ENCODE measurements at regions not wholly inside any gene's neighbourhood (a gene's known extent, or its start where the extent isn't known, plus 50 kb on each side); places are given as distances from the start of the nearest gene placed in this dataset.
A peak's percentile ranks its signal among the peaks of the same experiment; 100 is the strongest.

DNA sequence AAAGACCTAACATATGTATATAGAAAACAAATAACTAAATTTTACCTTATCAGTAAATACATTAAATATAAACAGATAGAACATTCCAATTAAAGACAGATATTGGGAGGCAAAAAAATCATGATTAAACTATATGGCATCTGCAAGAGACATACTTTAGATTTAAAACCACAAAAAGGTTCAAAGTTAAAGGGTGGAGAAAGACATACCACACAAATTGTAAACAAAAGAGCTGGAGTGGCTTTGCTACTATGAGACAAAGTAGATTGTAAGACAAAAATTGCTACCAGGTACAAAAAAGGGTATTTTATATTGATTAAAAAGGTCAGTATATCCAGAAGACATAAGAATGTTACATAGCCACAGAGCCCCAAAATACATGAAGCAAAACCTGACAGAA lies 200.2 kb downstream of the KCNRG start:
- Histone ChIP-seq H3K4me1 (no peaks in the 10 kb centered on the region), H3K9ac (ENCODE audit: low read depth in 2 of 2, low read length in 2 of 2) (no peak overlapping the region), H3K9me3 (no peaks in the 10 kb centered on the region), H3K27me3 (no peaks in the 10 kb centered on the region), H3K4me3 (no peak overlapping the region), H3K27ac (no peak overlapping the region), H3K36me3 (no peaks in the 10 kb centered on the region)
- DNase-seq, result no peak
- intact Hi-C loops (cut with DNase I), result no loop called here
- TF ChIP-seq, protein P1, sequence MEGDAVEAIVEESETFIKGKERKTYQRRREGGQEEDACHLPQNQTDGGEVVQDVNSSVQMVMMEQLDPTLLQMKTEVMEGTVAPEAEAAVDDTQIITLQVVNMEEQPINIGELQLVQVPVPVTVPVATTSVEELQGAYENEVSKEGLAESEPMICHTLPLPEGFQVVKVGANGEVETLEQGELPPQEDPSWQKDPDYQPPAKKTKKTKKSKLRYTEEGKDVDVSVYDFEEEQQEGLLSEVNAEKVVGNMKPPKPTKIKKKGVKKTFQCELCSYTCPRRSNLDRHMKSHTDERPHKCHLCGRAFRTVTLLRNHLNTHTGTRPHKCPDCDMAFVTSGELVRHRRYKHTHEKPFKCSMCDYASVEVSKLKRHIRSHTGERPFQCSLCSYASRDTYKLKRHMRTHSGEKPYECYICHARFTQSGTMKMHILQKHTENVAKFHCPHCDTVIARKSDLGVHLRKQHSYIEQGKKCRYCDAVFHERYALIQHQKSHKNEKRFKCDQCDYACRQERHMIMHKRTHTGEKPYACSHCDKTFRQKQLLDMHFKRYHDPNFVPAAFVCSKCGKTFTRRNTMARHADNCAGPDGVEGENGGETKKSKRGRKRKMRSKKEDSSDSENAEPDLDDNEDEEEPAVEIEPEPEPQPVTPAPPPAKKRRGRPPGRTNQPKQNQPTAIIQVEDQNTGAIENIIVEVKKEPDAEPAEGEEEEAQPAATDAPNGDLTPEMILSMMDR (IDR thresholded peaks at IDR 0.05), result no peak

DNA sequence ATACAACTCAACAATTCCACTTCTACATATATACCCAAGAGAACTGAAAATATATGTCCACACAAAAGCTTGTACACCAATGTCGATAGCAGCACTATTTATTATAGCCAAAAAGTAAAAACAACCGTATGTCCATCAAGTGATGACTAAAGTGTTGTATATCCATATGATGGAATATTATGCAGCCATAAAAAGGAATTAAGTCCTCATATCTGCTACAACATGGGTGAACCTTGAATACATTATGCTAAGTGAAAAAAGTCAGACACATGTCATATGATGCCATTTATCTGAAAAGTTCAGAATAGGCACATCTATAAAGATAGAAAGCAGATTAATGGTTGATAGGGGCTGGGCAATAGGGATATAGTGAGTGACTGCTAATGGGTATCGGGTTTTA lies 204.5 kb downstream of the KCNRG start:
- intact Hi-C loops (cut with DNase I), result no loop called here
- no peak overlapping the region for H3K4me3 ChIP-seq
- no peaks in the 10 kb centered on the region for H3K27me3 ChIP-seq
- no peaks in the 10 kb centered on the region for H3K9me3 ChIP-seq
- no peak overlapping the region for H3K9ac ChIP-seq (ENCODE audit: low read depth in 2 of 2, low read length in 2 of 2)
- DNase-seq, result no peak
- H3K27ac ChIP-seq, result no peak overlapping the region
- TF ChIP-seq, protein P1 (IDR thresholded peaks at IDR 0.05), result no peak
- no peaks in the 10 kb centered on the region for H3K4me1 ChIP-seq
- H3K36me3 ChIP-seq, result no peaks in the 10 kb centered on the region

DNA sequence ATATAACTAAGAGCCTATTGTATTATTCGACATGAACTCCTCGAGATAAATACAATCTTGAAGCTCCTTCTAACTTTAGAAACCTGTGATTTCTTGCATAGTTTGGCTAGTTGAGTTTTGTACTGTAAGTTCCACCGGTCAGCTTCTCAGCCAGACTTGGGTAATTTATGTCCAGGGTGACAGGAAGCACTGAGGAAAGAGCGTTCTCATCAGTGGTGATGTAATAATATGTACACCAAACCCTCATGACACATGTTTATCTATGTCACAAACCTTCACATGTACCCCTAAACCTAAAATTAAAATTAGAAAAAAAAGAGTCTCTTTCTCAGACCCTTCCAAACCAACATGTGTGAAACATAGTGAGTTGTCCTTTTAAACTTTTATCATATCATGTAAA lies 205.7 kb downstream of the KCNRG start:
- Histone ChIP-seq H3K4me1 (no peaks in the 10 kb centered on the region), H3K9ac (ENCODE audit: low read depth in 2 of 2, low read length in 2 of 2) (no peak overlapping the region), H3K27ac (no peak overlapping the region)

DNA sequence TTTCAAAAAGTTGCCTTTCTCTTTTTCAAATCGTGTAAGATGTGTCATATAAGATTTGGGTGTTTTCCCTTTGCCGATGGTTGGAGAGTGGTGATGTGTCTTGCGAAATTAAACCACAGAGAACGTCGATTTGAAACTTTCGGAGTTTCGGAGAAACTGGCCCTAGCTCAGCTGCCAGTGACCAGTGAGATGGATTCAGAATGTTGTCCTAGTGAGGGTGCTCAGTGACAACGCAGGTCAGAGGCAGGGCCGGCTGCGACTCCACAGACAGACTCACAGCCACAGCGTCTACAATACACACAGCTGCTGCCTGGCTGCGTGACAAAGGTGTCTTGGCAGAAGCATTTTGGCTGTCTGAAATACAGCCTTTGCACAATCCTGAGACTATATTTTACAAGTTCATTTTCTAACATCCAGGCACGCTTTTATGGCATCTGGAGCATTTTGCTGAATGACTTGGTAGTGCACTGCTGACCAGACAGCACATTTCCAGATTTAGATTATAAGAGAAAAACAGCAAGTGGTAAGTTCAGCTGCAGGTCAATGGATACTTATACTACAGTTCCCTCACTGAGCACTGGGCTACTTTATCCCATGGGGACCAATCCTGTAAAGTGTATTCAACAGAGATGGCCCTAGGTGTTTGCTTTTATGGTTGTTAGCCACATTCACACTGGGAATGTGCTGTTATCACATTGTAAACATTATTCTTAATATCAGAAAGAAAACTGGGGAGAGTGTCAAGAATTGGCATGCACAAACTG lies 207.5 kb downstream of the KCNRG start:
- H3K4me1 ChIP-seq, result no peaks in the 10 kb centered on the region
- H3K27ac ChIP-seq, result no peak overlapping the region
- no peaks in the 10 kb centered on the region for H3K9me3 ChIP-seq
- intact Hi-C loops (cut with DNase I), result no loop called here
- peak overlapping the region in 1 of 2 donors; percentile 20 for H3K9ac ChIP-seq (ENCODE audit: low read depth in 2 of 2, low read length in 2 of 2)
- TF ChIP-seq, protein P1 (IDR thresholded peaks at IDR 0.05), result no peak
- H3K36me3 ChIP-seq, result no peaks in the 10 kb centered on the region
- H3K27me3 ChIP-seq, result no peaks in the 10 kb centered on the region
- DNase-seq, result peak; percentile 41
- no peak overlapping the region for H3K4me3 ChIP-seq

More for the DNA sequence above, 205.7 kb downstream of the KCNRG start:
- TF ChIP-seq, protein P1 (IDR thresholded peaks at IDR 0.05), result no peak
- DNase-seq, result no peak
- Histone ChIP-seq H3K9me3 (no peaks in the 10 kb centered on the region), H3K27me3 (no peaks in the 10 kb centered on the region), H3K4me3 (no peak overlapping the region), H3K36me3 (no peaks in the 10 kb centered on the region)
- intact Hi-C loops (cut with DNase I), result no loop called here

DNA sequence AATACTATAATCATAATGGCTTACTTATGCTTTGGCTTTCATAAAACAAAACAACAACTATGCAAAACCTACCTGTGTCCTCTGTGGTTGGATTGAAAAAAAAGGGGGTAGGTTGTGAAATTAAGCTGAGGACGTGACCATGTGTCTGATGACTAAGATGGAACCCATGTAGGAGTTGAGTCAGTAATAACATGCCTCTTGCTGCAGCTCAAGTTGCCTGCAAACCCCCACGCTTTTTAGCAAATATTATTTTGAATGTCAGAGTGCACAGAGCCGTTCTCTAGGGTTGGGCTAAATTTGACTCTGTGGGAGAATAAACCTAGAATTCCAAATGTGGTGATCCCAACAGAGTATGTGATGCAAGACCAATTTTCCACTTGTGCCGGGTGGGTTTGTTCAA lies 209.3 kb downstream of the KCNRG start:
- Histone ChIP-seq H3K4me3 (no peak overlapping the region), H3K9ac (ENCODE audit: low read depth in 2 of 2, low read length in 2 of 2) (no peak overlapping the region), H3K27ac (no peak overlapping the region), H3K36me3 (no peaks in the 10 kb centered on the region), H3K4me1 (no peaks in the 10 kb centered on the region), H3K27me3 (no peaks in the 10 kb centered on the region), H3K9me3 (no peaks in the 10 kb centered on the region)
- intact Hi-C loops (cut with DNase I), result no loop called here
- TF ChIP-seq, protein P1 (IDR thresholded peaks at IDR 0.05), result no peak
- no peak for DNase-seq

All from colonic mucosa (tissue), 4 donors.